TTC549 (cell line): ENCODE measurements at regions not wholly inside any gene's neighbourhood (a gene's known extent, or its start where the extent isn't known, plus 50 kb on each side); places are given as distances from the start of the nearest gene placed in this dataset.
"Not testable (repeated sequence)": the region's sequence is repeated elsewhere in the genome, so short reads cannot be mapped to it uniquely, and the experiment has no call there.

ENCODE experiments used
- FAIRE-seq: peaks from 2 replicates; lab custom pipeline; 2012; peaks lifted over from hg19 to GRCh38; lab: Jason Lieb, UNC

- no peak for FAIRE-seq
Observed at GRCh38 chr10:33101392-33101787, 143.4 kb upstream of the ITGB1 start.

- FAIRE-seq = no peak
Observed at GRCh38 chr10:33100781-33101391, 142.9 kb upstream of the ITGB1 start.

GRCh38 chr10:33099748-33100147 is 141.7 kb upstream of the ITGB1 start:
- FAIRE-seq = no peak

- FAIRE-seq = no peak
Observed at GRCh38 chr10:33098951-33099663, 141.1 kb upstream of the ITGB1 start.

- no peak for FAIRE-seq
Observed at GRCh38 chr10:33095867-33096815, 138.1 kb upstream of the ITGB1 start.

GRCh38 chr10:33094263-33095051 is 136.4 kb upstream of the ITGB1 start:
- no peak for FAIRE-seq

- no peak for FAIRE-seq
Observed at GRCh38 chr10:33093362-33093761, 135.3 kb upstream of the ITGB1 start.

- FAIRE-seq = no peak
Observed at GRCh38 chr10:33092596-33092995, 134.6 kb upstream of the ITGB1 start.

GRCh38 chr10:33091201-33091600 is 133.2 kb upstream of the ITGB1 start:
- no peak for FAIRE-seq

GRCh38 chr10:33088990-33089389 is 131.0 kb upstream of the ITGB1 start:
- no peak for FAIRE-seq

GRCh38 chr10:33087922-33088321 is 129.9 kb upstream of the ITGB1 start:
- FAIRE-seq = no peak

GRCh38 chr10:33087152-33087551 is 129.1 kb upstream of the ITGB1 start:
- FAIRE-seq = no peak

GRCh38 chr10:33086100-33086499 is 128.1 kb upstream of the ITGB1 start:
- no peak for FAIRE-seq

GRCh38 chr10:33085313-33085833 is 127.3 kb upstream of the ITGB1 start:
- FAIRE-seq = no peak

- FAIRE-seq = no peak
Observed at GRCh38 chr10:33084453-33084852, 126.4 kb upstream of the ITGB1 start.

- FAIRE-seq = no peak
Observed at GRCh38 chr10:33082373-33082895, 124.4 kb upstream of the ITGB1 start.

GRCh38 chr10:33080467-33080866 is 122.4 kb upstream of the ITGB1 start:
- FAIRE-seq = not testable (repeated sequence)

GRCh38 chr10:33074443-33074842 is 116.4 kb upstream of the ITGB1 start:
- FAIRE-seq = no peak

- FAIRE-seq = no peak
Observed at GRCh38 chr10:33073641-33074415, 115.8 kb upstream of the ITGB1 start.

- no peak for FAIRE-seq
Observed at GRCh38 chr10:33071857-33072256, 113.8 kb upstream of the ITGB1 start.

GRCh38 chr10:33070101-33070500 is 112.1 kb upstream of the ITGB1 start:
- FAIRE-seq = no peak
